ENCODE measurements at regions not wholly inside any gene's neighbourhood (a gene's known extent, or its start where the extent isn't known, plus 50 kb on each side); places are given as distances from the start of the nearest gene placed in this dataset.

- Histone ChIP-seq H4K12ac (ENCODE audit: low read depth, low read length) (no peak overlapping the region), H3K9ac (ENCODE audit: low read length) (no peak overlapping the region)
- DNase-seq = no peak
These were observed 243.0 kb upstream of the SPRED2 start for GRCh38 chr2:65675350-65675749.

DNA sequence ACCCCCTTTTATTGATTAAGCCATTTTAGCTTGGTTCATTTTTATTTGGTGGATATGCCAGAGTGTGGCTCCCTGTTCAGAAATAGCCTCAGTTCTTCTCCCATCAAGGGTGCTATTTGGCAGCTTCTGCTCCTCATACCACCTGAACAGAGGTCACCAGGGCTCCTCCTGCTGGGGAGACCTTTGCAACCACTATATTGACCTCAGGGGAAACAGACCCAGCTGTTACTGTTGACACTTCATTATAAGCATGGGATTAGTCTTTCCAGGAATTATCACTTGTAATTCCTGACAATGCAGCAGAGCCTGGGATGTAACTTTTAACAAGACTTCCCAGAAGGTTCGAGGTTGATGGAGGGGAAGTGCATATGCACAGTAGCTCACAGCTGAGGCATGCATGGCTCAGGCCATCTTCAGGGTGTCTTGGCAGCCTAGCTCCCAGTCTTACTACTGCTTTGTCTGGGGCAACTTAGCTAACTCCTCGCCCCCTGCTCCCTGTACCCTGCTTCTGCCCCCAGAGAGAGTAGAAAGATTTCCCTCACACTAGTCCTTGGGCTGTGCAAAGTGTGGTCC, 239.4 kb upstream of the SPRED2 start:
- no peak overlapping the region for H2BK5ac ChIP-seq (ENCODE audit: low read depth, low read length, poor library complexity)
- H2BK120ac ChIP-seq (ENCODE audit: insufficient read depth, low read length, poor library complexity) = no peak overlapping the region
- no peak overlapping the region for H3K27ac ChIP-seq (ENCODE audit: low read depth, low read length)
- H3K4me2 ChIP-seq (ENCODE audit: low read length) = no peak overlapping the region
- no peak overlapping the region for H3K9ac ChIP-seq (ENCODE audit: low read length)
- no peak overlapping the region for H4K12ac ChIP-seq (ENCODE audit: low read depth, low read length)
- no peak overlapping the region for H2AFZ ChIP-seq (ENCODE audit: insufficient read depth, low read length, poor library complexity)
- H3K9me3 ChIP-seq (ENCODE audit: insufficient read depth, low read depth, low read length) = no peaks in the 10 kb centered on the region
- H3K36me3 ChIP-seq (ENCODE audit: control insufficient read depth in 1 of 2, insufficient read depth in 2 of 2, low read length in 2 of 2) = no peaks in the 10 kb centered on the region
- H2AK5ac ChIP-seq (ENCODE audit: low read length) = no peak overlapping the region
- H3K14ac ChIP-seq (ENCODE audit: low read length) = no peak overlapping the region
- H3K4me3 ChIP-seq (ENCODE audit: low read depth, low read length) = no peak overlapping the region
- no peak overlapping the region for H4K91ac ChIP-seq (ENCODE audit: low read depth, low read length)
- H3K79me1 ChIP-seq (ENCODE audit: low read length) = no peaks in the 10 kb centered on the region
- H3K79me2 ChIP-seq (ENCODE audit: control insufficient read depth, insufficient read depth, low read length, poor library complexity) = no peaks in the 10 kb centered on the region
- H2BK12ac ChIP-seq (ENCODE audit: low read length) = no peak overlapping the region
- H4K8ac ChIP-seq (ENCODE audit: low read depth, low read length) = no peak overlapping the region
- WGBS (ENCODE audit: extremely low coverage, insufficient coverage, insufficient read length) = no CpG with 5 or more reads among the region's 2 CpGs
- H3K4ac ChIP-seq (ENCODE audit: low read depth, low read length) = no peak overlapping the region
- no peak overlapping the region for H3K18ac ChIP-seq (ENCODE audit: low read length)
- H3K27me3 ChIP-seq (ENCODE audit: insufficient read depth, low read length) = no peaks in the 10 kb centered on the region
- DNase-seq = no peak
- H3K23ac ChIP-seq (ENCODE audit: low read length) = no peak overlapping the region
- no peaks in the 10 kb centered on the region for H3K4me1 ChIP-seq (ENCODE audit: control insufficient read depth in 1 of 2, insufficient read depth in 2 of 2, low read length in 2 of 2)

More at GRCh38 chr2:65675350-65675749, 243.0 kb upstream of the SPRED2 start:
- Histone ChIP-seq H2BK12ac (ENCODE audit: low read length) (no peak overlapping the region), H3K4me1 (ENCODE audit: control insufficient read depth in 1 of 2, insufficient read depth in 2 of 2, low read length in 2 of 2) (no peaks in the 10 kb centered on the region), H3K79me1 (ENCODE audit: low read length) (no peaks in the 10 kb centered on the region), H3K18ac (ENCODE audit: low read length) (no peak overlapping the region), H4K8ac (ENCODE audit: low read depth, low read length) (no peak overlapping the region), H2AFZ (ENCODE audit: insufficient read depth, low read length, poor library complexity) (no peak overlapping the region), H4K91ac (ENCODE audit: low read depth, low read length) (no peak overlapping the region), H3K4ac (ENCODE audit: low read depth, low read length) (no peak overlapping the region), H3K4me3 (ENCODE audit: low read depth, low read length) (no peak overlapping the region), H3K23ac (ENCODE audit: low read length) (no peak overlapping the region), H3K14ac (ENCODE audit: low read length) (no peak overlapping the region), H2BK5ac (ENCODE audit: low read depth, low read length, poor library complexity) (no peak overlapping the region), H3K79me2 (ENCODE audit: control insufficient read depth, insufficient read depth, low read length, poor library complexity) (peaks cover 1% of the 10 kb centered on the region), H2AK5ac (ENCODE audit: low read length) (no peak overlapping the region), H3K27ac (ENCODE audit: low read depth, low read length) (no peak overlapping the region), H3K4me2 (ENCODE audit: low read length) (no peak overlapping the region), H3K36me3 (ENCODE audit: control insufficient read depth in 1 of 2, insufficient read depth in 2 of 2, low read length in 2 of 2) (no peaks in the 10 kb centered on the region), H3K9me3 (ENCODE audit: insufficient read depth, low read depth, low read length) (no peaks in the 10 kb centered on the region), H3K27me3 (ENCODE audit: insufficient read depth, low read length) (no peaks in the 10 kb centered on the region), H2BK120ac (ENCODE audit: insufficient read depth, low read length, poor library complexity) (no peak overlapping the region)
- no CpG with 5 or more reads among the region's 4 CpGs for WGBS (ENCODE audit: extremely low coverage, insufficient coverage, insufficient read length)

GRCh38 chr2:65669574-65669973, 237.2 kb upstream of the SPRED2 start:
- Histone ChIP-seq H3K4ac (ENCODE audit: low read depth, low read length) (no peak overlapping the region), H2BK12ac (ENCODE audit: low read length) (no peak overlapping the region), H4K91ac (ENCODE audit: low read depth, low read length) (no peak overlapping the region)

GRCh38 chr2:65668744-65669143, 236.3 kb upstream of the SPRED2 start:
- no peak overlapping the region for H3K27ac ChIP-seq (ENCODE audit: low read depth, low read length)
- H2BK12ac ChIP-seq (ENCODE audit: low read length) = no peak overlapping the region
- H3K14ac ChIP-seq (ENCODE audit: low read length) = no peak overlapping the region
- no peak overlapping the region for H2AFZ ChIP-seq (ENCODE audit: insufficient read depth, low read length, poor library complexity)
- H3K27me3 ChIP-seq (ENCODE audit: insufficient read depth, low read length) = no peaks in the 10 kb centered on the region
- H3K4me3 ChIP-seq (ENCODE audit: low read depth, low read length) = no peak overlapping the region
- no peak overlapping the region for H4K91ac ChIP-seq (ENCODE audit: low read depth, low read length)
- no peak overlapping the region for H3K9ac ChIP-seq (ENCODE audit: low read length)
- no peak overlapping the region for H3K4ac ChIP-seq (ENCODE audit: low read depth, low read length)
- peaks cover 0 to 2% of the 10 kb centered on the region in 2 experiments for H3K4me1 ChIP-seq (ENCODE audit: control insufficient read depth in 1 of 2, insufficient read depth in 2 of 2, low read length in 2 of 2)
- H3K79me1 ChIP-seq (ENCODE audit: low read length) = no peaks in the 10 kb centered on the region
- H2BK120ac ChIP-seq (ENCODE audit: insufficient read depth, low read length, poor library complexity) = no peak overlapping the region
- no peaks in the 10 kb centered on the region for H3K36me3 ChIP-seq (ENCODE audit: control insufficient read depth in 1 of 2, insufficient read depth in 2 of 2, low read length in 2 of 2)
- H3K79me2 ChIP-seq (ENCODE audit: control insufficient read depth, insufficient read depth, low read length, poor library complexity) = no peaks in the 10 kb centered on the region
- no peak for DNase-seq
- no peak overlapping the region for H4K12ac ChIP-seq (ENCODE audit: low read depth, low read length)
- no peak overlapping the region for H2BK5ac ChIP-seq (ENCODE audit: low read depth, low read length, poor library complexity)
- H3K4me2 ChIP-seq (ENCODE audit: low read length) = no peak overlapping the region
- no peak overlapping the region for H4K8ac ChIP-seq (ENCODE audit: low read depth, low read length)
- peaks cover 2% of the 10 kb centered on the region for H3K9me3 ChIP-seq (ENCODE audit: insufficient read depth, low read depth, low read length)
- H2AK5ac ChIP-seq (ENCODE audit: low read length) = no peak overlapping the region
- no peak overlapping the region for H3K18ac ChIP-seq (ENCODE audit: low read length)
- H3K23ac ChIP-seq (ENCODE audit: low read length) = no peak overlapping the region

More at GRCh38 chr2:65669574-65669973, 237.2 kb upstream of the SPRED2 start:
- Histone ChIP-seq H3K14ac (ENCODE audit: low read length) (no peak overlapping the region), H3K18ac (ENCODE audit: low read length) (no peak overlapping the region), H3K4me3 (ENCODE audit: low read depth, low read length) (no peak overlapping the region), H2AFZ (ENCODE audit: insufficient read depth, low read length, poor library complexity) (no peak overlapping the region), H3K79me2 (ENCODE audit: control insufficient read depth, insufficient read depth, low read length, poor library complexity) (no peaks in the 10 kb centered on the region), H3K9ac (ENCODE audit: low read length) (no peak overlapping the region), H4K12ac (ENCODE audit: low read depth, low read length) (no peak overlapping the region), H3K4me2 (ENCODE audit: low read length) (no peak overlapping the region), H2AK5ac (ENCODE audit: low read length) (no peak overlapping the region), H3K36me3 (ENCODE audit: control insufficient read depth in 1 of 2, insufficient read depth in 2 of 2, low read length in 2 of 2) (no peaks in the 10 kb centered on the region), H3K9me3 (ENCODE audit: insufficient read depth, low read depth, low read length) (peaks cover 2% of the 10 kb centered on the region), H3K27me3 (ENCODE audit: insufficient read depth, low read length) (no peaks in the 10 kb centered on the region), H4K8ac (ENCODE audit: low read depth, low read length) (no peak overlapping the region), H2BK120ac (ENCODE audit: insufficient read depth, low read length, poor library complexity) (no peak overlapping the region), H3K27ac (ENCODE audit: low read depth, low read length) (no peak overlapping the region), H3K4me1 (ENCODE audit: control insufficient read depth in 1 of 2, insufficient read depth in 2 of 2, low read length in 2 of 2) (peaks cover 0 to 2% of the 10 kb centered on the region in 2 experiments), H3K23ac (ENCODE audit: low read length) (no peak overlapping the region), H2BK5ac (ENCODE audit: low read depth, low read length, poor library complexity) (no peak overlapping the region), H3K79me1 (ENCODE audit: low read length) (no peaks in the 10 kb centered on the region)
- WGBS (ENCODE audit: extremely low coverage, insufficient coverage, insufficient read length) = no CpG with 5 or more reads among the region's 2 CpGs
- DNase-seq = no peak
